ENCODE measurements at regions not wholly inside any gene's neighbourhood (a gene's known extent, or its start where the extent isn't known, plus 50 kb on each side); places are given as distances from the start of the nearest gene placed in this dataset.
"Not testable (repeated sequence)": the region's sequence is repeated elsewhere in the genome, so short reads cannot be mapped to it uniquely, and the experiment has no call there.

GRCh38 chr1:185409345-185409744 lies 92.3 kb upstream of the IVNS1ABP start:
- DNase-seq (ENCODE audit: extremely low read depth, low read depth): no peak

- DNase-seq (ENCODE audit: extremely low read depth, low read depth): no peak
Measured at GRCh38 chr1:185408700-185409270, 91.7 kb upstream of the IVNS1ABP start.

GRCh38 chr1:185406691-185407009 lies 89.6 kb upstream of the IVNS1ABP start:
- DNase-seq (ENCODE audit: extremely low read depth, low read depth): no peak

GRCh38 chr1:185406006-185406690 lies 89.1 kb upstream of the IVNS1ABP start:
- no peak for DNase-seq (ENCODE audit: extremely low read depth, low read depth)

- no peak for DNase-seq (ENCODE audit: extremely low read depth, low read depth)
Measured at GRCh38 chr1:185404907-185405568, 88.0 kb upstream of the IVNS1ABP start.

GRCh38 chr1:185404291-185404690 lies 87.2 kb upstream of the IVNS1ABP start:
- DNase-seq (ENCODE audit: extremely low read depth, low read depth): no peak

GRCh38 chr1:185402930-185403329 lies 85.9 kb upstream of the IVNS1ABP start:
- no peak for DNase-seq (ENCODE audit: extremely low read depth, low read depth)

GRCh38 chr1:185401019-185401418 lies 84.0 kb upstream of the IVNS1ABP start:
- no peak for DNase-seq (ENCODE audit: extremely low read depth, low read depth)

GRCh38 chr1:185400052-185400451 lies 83.0 kb upstream of the IVNS1ABP start:
- no peak for DNase-seq (ENCODE audit: extremely low read depth, low read depth)

- no peak for DNase-seq (ENCODE audit: extremely low read depth, low read depth)
Measured at GRCh38 chr1:185398599-185398998, 81.6 kb upstream of the IVNS1ABP start.

- DNase-seq (ENCODE audit: extremely low read depth, low read depth): no peak
Measured at GRCh38 chr1:185398022-185398421, 81.0 kb upstream of the IVNS1ABP start.

GRCh38 chr1:185397183-185397582 lies 80.1 kb upstream of the IVNS1ABP start:
- DNase-seq (ENCODE audit: extremely low read depth, low read depth): no peak

GRCh38 chr1:185396126-185396525 lies 79.1 kb upstream of the IVNS1ABP start:
- no peak for DNase-seq (ENCODE audit: extremely low read depth, low read depth)

GRCh38 chr1:185393815-185394214 lies 76.8 kb upstream of the IVNS1ABP start:
- no peak for DNase-seq (ENCODE audit: extremely low read depth, low read depth)

GRCh38 chr1:185393205-185393604 lies 76.2 kb upstream of the IVNS1ABP start:
- DNase-seq (ENCODE audit: extremely low read depth, low read depth): no peak

GRCh38 chr1:185388815-185389214 lies 71.8 kb upstream of the IVNS1ABP start:
- DNase-seq (ENCODE audit: extremely low read depth, low read depth): no peak

GRCh38 chr1:185388346-185388745 lies 71.3 kb upstream of the IVNS1ABP start:
- no peak for DNase-seq (ENCODE audit: extremely low read depth, low read depth)

- no peak for DNase-seq (ENCODE audit: extremely low read depth, low read depth)
Measured at GRCh38 chr1:185385991-185386390, 68.9 kb upstream of the IVNS1ABP start.

- not testable (repeated sequence) for DNase-seq (ENCODE audit: extremely low read depth, low read depth)
Measured at GRCh38 chr1:185383805-185384204, 66.8 kb upstream of the IVNS1ABP start.

GRCh38 chr1:185377831-185378230 lies 60.8 kb upstream of the IVNS1ABP start:
- DNase-seq (ENCODE audit: extremely low read depth, low read depth): peak; percentile 8

- DNase-seq (ENCODE audit: extremely low read depth, low read depth): peak; percentile 49
Measured at GRCh38 chr1:185376840-185377635, 60.0 kb upstream of the IVNS1ABP start.

Measured in NCI-H460 (cell line).